T1000 (cell line): ENCODE measurements at regions not wholly inside any gene's neighbourhood (a gene's known extent, or its start where the extent isn't known, plus 50 kb on each side); places are given as distances from the start of the nearest gene placed in this dataset.
"Not testable (repeated sequence)": the region's sequence is repeated elsewhere in the genome, so short reads cannot be mapped to it uniquely, and the experiment has no call there.

Experiments used
- DNase-seq: peaks from one replicate; lab custom pipeline; 2025; ENCODE audit warnings: mixed read lengths; lab: John Stamatoyannopoulos, UW

DNA sequence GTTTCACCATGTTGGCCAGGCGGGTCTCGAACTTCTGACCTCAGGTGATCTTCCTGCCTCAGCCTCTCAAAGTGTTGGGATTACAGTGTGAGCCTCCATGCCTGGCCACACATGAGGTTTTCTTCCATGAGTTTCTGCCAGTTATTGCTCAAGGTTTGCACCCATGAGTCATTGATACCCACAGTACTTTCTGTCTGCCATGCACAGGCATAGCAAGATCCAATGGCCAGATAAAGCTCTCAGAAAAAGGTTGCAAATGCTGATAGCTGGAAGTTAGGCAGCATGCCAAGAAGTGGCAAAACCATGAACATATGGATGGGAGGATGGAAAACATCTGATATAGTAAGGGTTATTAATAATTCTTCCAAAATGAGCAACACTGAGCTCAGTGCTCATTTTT lies 298.7 kb upstream of the NRG3 start:
- DNase-seq: no peak

DNA sequence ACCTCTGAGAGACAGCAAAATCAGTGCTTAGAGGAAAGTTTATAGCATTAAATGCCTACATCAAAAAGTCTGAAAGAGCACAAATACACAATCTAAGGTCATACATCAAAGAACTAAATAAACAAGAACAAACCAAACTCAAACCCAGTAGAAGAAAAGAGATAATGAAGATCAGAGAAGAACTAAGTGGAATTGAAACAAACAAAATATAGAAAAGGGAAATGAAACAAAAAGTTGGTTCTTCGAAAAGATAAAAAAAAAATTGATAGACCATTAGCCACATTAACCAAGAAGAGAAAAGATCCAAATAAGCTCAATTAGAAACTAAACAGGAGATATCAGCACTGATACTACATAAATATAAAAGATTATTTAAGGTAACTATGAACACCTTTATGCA lies 280.0 kb upstream of the NRG3 start:
- DNase-seq: no peak

DNA sequence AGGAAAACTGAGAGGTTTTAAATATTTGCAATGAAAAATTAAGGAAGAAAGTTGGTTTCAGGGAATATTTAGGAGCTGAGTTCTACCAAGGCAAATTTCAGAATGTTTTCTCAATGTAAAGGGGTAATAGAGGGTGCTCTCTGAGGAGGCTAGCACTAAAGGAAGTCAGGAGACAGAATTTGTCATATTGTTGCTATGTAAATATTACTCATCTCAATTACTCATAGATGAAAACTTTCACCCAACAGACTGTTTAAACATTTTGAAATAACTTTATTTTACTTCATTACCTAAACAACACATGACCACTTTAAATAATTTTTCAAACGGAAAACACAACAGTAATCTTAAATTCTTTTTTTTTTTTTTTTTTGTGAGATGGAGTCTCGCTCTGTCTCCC lies 274.8 kb upstream of the NRG3 start:
- DNase-seq: no peak

- no peak for DNase-seq
Observed at GRCh38 chr10:81603106-81603620, 271.8 kb upstream of the NRG3 start.

DNA sequence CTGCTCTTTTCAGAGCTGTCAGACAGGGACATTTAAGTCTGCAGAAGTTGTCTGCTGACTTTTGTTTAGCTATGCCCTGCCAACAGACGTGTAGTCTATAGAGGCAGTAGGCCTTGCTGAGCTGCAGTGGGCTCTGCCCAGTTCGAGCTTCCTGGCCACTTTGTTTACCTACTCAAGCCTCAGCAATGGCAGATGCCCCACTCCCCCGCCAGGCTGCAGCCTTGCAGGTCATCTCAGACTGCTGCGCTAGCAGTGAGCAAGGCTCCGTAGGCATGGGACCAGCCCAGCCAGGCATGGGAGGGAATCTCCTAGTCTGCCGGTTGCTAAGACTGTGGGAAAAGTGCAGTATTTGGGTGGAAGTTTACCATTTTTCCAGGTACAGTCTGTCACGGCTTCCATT lies 230.5 kb upstream of the NRG3 start:
- DNase-seq: not testable (repeated sequence)

GRCh38 chr10:81655986-81656385 lies 219.0 kb upstream of the NRG3 start:
- DNase-seq: no peak

DNA sequence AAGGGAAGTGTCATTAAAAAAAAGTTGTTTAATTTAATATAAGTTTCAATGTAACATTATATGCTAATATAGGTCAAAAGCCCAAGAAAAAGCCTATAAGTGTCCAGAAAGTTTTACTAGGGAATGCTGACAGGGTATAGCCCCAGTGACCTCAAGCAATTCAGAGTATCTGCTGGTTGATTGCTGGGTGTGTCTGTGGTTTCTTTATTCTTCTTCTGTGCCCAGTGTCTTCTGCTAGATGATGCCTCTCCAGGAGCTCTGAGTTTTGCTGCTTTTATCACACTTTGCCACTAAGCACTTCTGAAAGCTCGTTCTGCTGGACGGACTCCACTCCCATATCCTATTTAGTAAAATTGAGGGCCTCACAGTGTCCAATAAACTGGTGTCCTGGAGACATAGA lies 212.2 kb upstream of the NRG3 start:
- DNase-seq: no peak

GRCh38 chr10:81664800-81665199 lies 210.2 kb upstream of the NRG3 start:
- DNase-seq: not testable (repeated sequence)

DNA sequence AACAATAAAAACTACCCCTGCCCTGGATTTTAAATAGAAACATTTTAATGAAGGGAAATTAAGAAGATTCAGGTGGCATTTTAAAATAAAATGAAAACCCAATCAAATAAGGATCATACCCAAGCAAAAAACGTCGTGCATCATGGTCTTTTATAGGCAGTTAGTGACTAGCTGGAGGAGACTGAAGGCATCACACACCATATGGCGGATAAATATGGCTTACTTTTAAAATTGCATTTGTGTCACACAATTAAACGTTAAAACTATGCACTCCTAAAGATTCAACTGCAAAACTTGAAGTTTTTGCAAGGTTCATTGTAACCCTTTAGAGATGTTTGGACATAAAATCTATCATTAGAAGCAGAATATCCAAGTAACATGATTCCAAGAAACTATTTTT lies 200.1 kb upstream of the NRG3 start:
- DNase-seq: no peak

GRCh38 chr10:81679291-81679690 lies 195.7 kb upstream of the NRG3 start:
- no peak for DNase-seq

- DNase-seq: no peak
Observed at GRCh38 chr10:81680359-81680758, 194.6 kb upstream of the NRG3 start.

DNA sequence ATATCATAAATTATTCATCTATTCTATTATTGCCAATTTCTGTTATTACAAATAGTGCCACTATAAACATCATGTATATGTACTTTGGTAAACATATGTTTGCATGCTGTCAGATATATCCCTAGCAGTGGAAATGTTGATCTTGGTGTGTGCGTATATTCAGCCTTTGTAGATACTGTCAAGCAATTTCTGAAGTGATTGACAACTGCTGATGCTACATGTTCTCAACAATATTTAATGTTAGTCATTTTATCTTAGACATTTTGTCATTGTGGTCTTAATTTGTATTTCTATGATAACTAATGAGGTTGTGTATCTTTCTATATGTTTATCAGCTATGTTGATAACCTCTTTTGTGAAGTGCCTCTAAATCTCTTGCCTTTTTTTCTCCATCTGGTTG lies 186.5 kb upstream of the NRG3 start:
- no peak for DNase-seq

GRCh38 chr10:81696609-81697388 lies 178.2 kb upstream of the NRG3 start:
- DNase-seq: no peak

DNA sequence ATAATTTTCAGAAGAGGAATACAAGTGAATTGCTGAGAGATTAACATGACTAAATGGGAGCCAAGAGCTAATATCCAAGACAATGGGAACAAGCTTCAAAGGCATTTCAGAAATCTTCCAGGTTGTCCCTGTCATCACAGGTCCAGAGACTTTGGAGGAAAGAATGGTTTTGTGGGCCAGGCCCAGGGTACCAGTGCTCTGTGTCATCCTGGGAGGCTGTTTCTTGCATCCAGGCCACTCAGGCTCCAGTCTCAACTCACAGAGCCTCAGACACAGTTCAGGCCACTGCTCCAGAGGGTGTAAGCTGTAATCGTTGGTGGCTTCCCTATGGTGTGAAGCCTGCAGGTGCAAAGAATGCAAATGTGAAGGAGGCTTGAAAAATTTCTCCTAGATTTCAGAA lies 170.4 kb upstream of the NRG3 start:
- no peak for DNase-seq

DNA sequence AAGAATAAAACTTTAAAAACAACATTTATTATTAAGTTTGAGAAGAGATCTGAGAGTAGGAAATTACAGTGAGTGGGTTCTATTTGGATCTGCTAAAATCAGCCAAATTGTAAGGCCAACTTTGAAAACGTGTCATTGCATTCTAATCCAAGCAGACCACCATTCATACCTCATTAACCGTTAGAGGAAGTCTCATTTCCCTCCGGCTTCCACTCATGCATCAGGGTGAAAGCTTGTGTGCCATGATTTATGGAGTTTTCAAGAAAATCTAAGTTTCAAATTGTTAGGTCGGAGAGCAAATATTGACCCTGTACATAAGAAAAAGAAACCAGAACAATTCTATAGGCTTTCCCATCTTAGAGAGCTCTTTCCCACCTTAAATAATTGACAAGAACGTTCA lies 166.6 kb upstream of the NRG3 start:
- DNase-seq: no peak

GRCh38 chr10:81708929-81709328 lies 166.1 kb upstream of the NRG3 start:
- no peak for DNase-seq

DNA sequence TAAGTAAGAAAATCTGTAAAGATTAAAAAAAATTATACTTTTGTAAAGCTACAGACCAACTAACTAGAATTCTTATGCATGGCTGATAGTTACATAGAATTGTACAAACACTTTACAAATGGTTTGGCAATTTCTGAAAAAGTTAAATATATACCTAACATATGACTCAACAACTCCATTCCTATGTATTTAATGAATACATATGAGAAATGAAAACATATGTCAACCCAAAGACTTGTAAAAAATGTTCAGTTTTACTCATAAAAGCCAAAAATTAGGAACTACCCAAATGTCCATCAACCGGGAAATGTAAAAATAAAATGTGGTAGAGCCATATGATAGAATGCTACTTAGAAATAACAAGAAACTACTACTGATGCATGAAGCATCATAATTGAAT lies 152.6 kb upstream of the NRG3 start:
- DNase-seq: no peak

- DNase-seq: no peak
Observed at GRCh38 chr10:81724431-81724830, 150.6 kb upstream of the NRG3 start.

DNA sequence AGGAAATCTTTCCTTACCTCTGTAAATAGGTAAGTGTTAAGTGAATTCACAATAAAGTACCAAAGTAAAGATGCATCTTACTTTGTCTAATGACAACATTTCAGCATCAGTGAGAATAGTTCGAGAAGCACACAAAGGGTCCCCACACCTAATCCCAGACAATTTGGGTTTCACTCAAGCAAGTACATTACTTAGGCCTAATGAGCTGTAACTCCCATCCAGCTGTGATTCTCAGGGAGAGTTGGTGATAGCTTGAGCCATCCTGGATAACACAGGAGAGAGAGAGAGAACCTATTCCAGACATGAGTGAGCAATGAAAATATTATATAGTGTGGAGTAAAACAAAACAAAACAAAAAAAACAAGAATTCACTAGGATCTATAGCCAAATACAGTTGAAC lies 149.1 kb upstream of the NRG3 start:
- DNase-seq: no peak

- no peak for DNase-seq
Observed at GRCh38 chr10:81728692-81729091, 146.3 kb upstream of the NRG3 start.

DNA sequence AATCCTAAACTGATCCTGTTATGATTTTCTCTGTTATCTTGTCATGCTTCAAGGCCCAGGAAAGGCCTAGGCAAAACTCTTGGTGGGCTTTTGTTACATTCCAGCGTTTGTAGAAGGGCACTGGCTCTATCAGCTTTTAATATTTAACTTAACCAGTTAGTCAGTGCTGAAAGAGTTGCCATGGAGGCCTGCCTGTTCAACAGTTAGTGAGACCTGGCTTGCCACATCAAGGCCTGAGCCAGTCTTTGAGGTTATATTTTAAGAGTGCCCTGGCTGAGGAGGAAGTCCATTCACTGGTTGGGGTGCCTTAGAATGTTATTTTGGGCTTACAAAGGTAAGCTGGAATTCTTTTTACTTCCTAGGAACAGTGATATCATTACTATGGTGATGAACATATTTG lies 144.1 kb upstream of the NRG3 start:
- no peak for DNase-seq

DNA sequence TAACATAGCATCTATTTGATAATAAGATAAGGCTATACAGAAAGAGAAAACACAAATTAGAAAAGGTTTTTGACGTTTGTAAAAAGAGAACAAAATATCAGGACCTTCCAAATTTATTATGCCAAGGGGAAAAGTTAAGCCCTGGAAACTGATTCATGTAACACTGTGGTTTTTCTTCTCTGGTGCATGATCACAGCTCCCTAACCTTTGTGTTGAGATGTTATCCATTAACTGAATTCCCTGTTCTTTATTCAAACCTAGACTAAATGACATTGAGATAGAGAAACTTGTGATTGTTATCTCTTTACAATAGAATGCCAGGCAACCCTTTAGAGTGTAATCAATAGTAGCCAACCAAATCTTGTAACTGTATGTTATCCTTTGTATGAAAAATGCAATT lies 141.5 kb upstream of the NRG3 start:
- DNase-seq: no peak

- DNase-seq: not testable (repeated sequence)
Observed at GRCh38 chr10:81735167-81735566, 139.8 kb upstream of the NRG3 start.

GRCh38 chr10:81759111-81759510 lies 115.9 kb upstream of the NRG3 start:
- DNase-seq: no peak
